Fibroblast of skin of back (primary cell): ENCODE measurements at regions not wholly inside any gene's neighbourhood (a gene's known extent, or its start where the extent isn't known, plus 50 kb on each side); places are given as distances from the start of the nearest gene placed in this dataset.
A peak's percentile ranks its signal among the peaks of the same experiment; 100 is the strongest.
"Not testable (repeated sequence)": the region's sequence is repeated elsewhere in the genome, so short reads cannot be mapped to it uniquely, and the experiment has no call there.

ENCODE experiments used
- DNase-seq: peaks from one replicate; pipeline ENCODE4 v3.0.0-alpha.2; 2013

DNA sequence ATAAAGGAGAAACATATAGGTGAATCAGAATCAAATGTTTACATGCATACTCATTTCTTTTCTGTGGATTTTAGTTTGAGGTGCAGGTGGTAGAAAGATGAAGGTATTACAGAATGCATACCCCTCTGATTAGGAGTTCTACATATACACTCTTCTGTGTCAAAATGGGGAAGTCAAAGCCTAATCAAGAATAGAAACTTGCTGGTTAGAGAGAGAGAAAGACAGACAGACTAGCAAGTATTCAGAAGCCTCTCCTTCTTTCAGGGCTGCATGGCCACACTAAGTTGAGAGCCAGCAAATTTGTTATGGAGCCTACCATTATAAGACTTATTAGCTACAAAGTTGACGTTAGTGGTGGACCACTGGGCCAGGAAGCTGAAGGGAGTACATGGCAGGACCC is 358.3 kb upstream of the EYS start:
- DNase-seq = no peak

DNA sequence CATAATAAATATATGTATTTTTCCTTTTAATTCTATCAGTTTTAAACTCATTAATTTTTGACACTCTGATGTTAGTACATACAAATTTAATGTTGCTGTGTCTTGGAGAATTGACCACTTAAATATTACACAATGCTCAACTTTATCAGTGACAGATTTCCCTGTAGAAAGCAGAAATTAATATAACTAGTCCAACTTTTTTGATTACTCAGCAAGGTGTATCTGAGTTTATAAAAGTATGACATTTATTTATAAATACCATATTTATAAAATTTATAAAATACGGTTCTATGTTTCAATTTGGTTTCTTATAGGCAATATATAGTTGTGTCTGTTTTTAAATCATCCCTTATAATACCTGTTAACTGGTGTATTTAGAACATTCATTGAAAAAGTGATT is 350.0 kb upstream of the EYS start:
- DNase-seq = no peak

DNA sequence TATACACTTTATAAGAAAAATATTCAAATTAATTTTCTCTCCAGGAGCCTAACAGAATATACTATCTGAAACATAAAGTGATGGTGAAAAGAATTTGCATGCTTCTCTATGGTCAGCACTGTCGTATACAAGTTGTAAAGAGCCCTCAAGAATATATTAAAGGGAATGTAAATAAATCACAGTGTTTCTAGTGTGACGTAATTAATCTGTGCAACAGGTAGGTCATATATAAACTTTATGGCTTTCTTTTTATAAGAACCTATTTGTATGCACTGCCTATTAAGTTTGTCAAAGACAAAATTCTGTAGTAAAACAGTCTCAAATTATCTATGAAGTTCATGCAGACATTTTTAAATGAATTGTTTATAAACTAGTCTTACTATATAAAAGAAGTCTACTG is 347.9 kb upstream of the EYS start:
- DNase-seq = no peak

DNA sequence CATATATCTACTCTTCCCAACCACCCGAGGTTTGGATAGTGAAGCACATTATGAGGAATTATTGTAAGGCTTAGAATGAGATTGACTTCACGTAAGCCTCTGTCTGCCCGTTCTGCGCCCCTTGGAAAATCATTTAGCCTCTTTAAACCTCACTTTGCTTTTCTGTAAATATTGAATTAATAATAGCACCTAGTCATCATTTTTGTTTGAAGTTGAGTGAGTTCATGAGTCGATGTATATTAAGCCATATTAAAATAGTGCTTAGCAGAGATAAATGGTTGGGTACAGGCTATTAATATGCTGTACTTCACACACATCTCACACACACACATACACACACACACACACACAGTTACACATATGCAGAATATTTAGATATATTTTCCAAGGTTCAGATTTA is 344.8 kb upstream of the EYS start:
- no peak for DNase-seq

DNA sequence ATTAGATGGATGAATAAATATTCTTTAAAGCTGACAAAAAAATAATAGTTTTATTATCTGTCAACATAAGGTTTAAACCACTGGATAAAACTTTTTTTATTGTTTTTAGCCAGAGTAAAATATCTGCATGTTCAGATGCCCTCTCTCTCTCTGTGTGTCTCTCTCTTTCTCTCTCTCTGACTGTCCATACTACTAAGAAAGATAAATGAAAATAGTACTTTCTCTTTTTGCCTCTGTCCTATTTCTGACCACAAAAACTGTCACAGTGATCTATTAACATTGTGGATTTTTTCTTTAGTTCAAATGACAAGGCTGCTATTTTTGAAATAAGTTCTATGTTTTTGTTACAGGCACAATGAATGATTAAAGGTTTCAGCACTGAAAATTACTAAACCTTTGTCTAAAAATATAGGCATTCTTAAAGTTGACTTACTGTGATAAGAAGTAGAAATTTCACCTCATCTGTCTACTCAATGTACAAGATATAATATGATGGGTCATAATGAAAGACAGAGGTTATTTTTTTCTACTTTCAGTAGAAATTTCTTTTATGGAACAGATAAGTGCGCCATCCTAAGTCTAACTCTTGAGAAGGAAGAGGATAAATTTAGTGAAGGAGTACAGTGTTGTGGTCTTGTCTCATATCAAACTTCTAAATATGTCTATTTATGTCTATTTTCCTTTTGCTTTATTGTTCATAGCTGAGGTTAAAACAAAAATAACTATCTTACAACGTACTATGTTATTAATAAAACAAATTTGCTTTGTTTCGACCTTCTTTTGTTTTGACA is 341.9 kb upstream of the EYS start:
- DNase-seq = no peak

DNA sequence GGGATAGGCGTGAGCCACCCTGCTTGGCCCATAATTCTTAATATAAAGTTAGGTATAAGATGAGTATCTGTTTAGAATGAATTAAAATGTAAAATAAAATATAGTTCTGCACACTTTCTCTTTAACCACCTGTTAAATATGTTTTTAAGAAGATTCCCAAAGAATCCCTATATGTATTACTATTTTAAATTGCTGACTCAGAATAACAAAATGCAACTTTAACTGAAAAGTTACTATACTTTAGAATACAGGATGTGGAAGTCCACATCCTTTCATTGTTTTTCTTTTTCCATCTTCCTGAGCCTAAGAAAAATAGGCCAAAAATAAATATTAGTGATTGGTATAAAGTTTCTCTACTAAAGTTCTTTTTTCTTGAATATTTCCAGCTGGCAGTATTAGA is 325.6 kb upstream of the EYS start:
- no peak for DNase-seq

DNA sequence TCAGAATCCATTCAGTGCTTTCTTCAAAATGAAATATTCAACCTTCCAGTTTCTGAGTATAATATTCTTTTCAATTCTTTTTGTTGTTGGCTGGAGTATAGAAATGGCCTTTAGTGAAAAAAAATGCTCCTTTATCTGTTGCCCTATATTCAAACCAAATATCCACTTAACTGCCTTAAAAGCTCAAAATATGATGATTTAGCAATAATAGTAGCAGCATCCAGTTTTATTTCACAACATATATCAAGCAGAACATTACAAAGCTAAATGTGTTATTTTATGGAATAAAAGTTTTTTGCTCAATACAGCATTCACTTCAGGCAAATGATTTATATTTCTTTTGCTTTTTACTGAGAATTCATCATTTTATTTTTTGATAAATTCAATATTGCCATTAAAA is 322.4 kb upstream of the EYS start:
- DNase-seq = no peak

DNA sequence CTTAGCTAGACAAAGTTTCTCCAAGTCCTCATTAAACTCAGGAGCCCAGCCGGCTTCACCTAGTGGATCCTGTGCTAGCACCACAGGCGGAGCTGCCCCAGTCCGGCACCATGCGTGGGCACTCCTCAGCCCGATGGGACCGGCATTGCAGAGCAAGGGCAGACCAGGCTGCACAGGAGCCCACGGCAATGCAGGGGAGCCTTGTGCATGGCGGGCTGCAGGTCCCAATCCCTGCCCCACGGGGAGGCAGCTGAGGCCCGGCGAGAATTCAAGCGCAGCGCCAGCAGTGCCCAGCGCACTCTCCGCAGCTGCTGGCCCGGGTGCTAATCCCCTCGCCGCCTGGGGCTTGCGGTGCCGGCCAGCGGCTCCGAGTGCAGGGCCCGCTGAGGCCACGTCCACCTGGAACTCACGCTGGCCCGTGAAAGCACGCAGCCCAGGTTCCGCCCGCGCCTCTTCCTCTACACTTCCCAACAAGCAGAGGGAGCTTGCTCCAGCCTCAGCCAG is 292.3 kb upstream of the EYS start:
- no peak for DNase-seq

DNA sequence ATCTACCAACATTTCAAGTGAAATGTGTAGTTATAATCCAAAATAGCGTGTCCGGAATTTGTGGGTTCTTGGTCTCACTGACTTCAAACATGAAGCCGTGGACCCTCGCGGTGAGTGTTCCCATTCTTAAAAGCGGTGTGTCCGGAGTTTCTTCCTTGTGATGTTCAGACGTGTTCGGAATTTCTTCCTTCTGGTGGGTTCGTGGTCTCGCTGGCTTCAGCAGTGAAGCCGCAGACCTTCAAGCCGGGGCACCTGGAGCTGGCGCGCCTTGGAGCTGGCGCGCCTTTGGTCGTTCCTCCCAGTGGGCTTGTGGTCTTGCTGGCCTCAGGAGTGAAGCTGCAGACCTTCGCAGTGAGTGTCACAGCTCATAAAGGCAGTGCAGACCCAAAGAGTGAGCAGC is 291.5 kb upstream of the EYS start:
- no peak for DNase-seq

DNA sequence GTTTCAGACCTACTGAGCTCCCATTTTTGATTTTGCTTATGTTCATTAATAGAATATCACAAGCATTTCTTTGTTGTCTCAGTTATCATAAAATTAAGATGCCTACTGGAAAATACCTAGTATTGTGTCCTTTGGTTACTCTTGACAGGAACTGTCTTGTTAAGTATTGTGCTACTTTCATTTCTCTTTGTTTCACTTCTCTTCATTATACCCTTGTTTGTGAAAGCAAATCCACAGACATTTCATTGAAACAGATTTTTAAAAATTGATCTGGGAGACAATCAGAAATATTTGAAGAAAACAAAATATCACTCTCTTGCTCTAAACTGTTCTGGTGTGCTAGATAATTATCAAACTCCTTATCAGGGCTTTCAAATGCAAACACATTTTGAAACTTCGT is 290.5 kb upstream of the EYS start:
- no peak for DNase-seq

DNA sequence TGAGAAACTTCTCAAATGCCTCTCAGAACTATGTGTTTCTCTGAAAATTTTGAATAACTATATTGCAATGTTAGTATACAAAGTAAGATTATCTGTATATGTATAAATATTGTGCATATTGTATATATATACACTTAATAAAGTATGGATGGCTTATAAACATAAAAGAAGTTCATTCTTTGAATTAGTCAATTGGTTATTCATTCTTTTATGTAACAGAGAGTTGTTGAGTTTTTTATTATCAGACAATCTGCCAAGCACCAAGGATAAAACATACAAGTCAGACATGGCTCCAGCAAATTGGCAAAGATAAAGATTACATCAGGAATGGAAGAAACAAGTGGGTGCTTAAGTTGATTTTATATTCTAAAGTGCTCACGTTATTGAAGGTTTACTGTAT is 289.1 kb upstream of the EYS start:
- DNase-seq = no peak

DNA sequence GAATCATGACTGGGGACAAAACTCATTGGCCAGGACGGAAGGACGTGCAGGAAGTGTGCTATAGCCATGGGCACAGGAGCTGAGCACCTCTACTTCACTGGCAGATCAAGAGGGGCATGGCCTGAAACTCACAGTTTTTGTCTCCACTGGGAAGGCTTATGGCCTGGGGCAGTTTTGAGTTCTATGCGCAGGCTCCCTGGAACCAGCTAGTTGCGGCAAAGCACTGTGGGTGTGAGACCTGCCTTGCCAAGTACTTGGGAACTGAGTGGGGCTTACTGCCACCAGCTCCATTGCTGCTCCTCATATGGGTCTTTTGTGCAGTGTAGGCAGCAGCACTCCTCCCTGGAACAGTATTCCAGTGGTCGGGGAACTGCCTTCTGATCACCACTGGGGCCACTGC is 282.6 kb upstream of the EYS start:
- no peak for DNase-seq

DNA sequence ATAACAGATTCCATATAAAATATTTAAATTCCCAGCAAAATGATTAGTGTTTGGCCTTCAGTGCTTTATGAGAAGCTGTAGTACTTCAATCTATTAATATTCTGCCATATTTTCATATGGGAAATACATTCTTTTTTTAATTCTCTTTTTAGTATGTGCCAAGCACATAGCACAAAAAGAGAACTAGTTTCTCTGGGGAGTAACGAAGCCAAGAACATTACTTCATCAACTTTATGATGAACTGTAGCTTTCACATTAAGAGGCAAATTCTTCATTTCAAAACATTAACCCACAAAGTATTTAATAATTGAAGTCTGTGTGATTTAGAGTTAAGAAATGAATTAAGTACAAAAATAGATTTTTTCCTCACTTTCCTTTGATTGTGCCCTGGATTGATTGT is 281.0 kb upstream of the EYS start:
- DNase-seq = no peak

DNA sequence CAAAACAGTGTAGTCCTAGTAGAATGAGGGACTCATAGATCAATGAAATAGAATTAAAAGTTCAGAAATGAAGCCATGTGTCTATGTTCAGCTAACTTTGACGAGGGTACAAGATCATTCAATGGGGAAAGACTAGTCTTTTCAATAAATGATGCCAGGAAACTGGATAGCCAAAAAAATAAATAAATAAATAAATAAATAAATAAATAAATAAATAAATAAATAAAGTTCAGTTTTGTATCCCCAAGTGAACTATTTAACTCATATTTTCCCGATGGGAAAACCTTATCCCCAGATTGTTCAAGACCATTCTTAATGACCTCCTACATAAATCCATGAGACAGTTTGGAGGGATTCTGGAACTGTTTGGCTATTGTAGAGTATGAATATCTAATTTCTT is 277.1 kb upstream of the EYS start:
- DNase-seq = no peak

DNA sequence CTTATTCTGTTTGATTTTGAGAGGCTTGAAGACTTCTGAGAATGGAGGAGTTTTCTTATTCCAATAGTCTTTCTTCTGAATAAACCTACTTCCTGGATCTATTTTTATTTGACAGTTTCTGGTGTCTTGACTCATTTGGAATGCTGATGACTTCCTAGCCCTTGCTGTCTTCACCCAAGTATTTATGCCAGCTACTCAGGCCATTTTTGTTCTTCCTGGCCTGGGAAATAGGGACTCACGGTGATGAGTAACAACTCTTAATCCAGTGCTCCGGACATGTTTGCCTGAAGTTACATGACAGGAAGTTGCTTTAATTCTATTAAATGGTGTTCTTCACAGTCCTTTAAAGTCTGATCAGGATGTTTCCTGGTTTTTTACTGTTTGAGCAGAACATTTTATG is 272.1 kb upstream of the EYS start:
- peak; percentile 84 for DNase-seq

DNA sequence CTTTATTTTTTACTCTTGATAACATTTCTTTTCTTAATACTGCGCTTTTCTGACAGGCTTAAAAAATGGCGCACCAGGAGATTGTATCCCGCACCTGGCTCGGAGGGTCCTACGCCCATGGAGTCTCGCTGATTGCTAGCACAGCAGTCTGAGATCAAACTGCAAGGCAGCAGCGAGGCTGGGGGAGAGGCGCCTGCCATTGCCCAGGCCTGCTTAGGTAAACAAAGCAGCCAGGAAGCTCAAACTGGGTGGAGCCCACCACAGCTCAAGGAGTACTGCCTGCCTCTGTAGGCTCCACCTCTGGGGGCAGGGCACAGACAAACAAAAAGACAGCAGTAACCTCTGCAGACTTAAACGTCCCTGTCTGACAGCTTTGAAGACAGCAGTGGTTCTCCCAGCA is 264.2 kb upstream of the EYS start:
- DNase-seq = not testable (repeated sequence)

DNA sequence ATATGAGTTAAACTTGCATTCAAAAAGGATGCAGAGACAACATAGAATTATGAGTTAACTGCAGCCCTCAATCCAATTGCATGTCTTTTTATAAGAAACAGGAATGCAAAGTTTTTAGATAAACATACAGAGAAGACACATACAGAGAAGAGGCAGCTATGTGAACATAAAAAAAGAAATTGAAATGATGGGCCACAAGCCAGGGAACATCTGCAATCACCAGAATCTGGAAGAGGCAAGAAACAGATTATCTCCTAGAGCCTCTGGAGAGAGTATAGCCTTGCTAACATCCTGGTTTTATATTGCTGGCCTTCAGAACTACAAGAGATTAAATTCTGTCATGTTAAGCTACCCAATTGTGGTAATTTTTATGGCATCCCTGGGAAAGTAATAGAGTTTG is 257.2 kb upstream of the EYS start:
- no peak for DNase-seq

DNA sequence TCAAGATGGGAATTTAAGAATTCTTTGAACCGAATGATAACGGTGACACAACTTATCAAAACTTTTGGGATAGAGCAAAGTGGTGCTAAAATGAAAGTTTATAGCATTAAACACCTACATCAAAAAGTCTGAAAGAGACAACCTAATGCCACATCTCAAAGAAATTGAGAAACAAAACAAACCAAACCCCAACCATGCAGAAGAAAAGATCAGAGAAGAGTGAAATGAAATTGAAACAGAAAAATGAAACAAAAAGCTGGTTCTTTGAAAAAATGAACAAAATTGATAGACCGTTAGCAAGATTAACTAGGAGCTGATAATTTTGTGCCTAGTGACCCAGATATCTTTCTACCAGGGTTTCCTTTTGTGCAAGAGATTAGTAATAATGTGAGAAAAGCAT is 248.0 kb upstream of the EYS start:
- no peak for DNase-seq

DNA sequence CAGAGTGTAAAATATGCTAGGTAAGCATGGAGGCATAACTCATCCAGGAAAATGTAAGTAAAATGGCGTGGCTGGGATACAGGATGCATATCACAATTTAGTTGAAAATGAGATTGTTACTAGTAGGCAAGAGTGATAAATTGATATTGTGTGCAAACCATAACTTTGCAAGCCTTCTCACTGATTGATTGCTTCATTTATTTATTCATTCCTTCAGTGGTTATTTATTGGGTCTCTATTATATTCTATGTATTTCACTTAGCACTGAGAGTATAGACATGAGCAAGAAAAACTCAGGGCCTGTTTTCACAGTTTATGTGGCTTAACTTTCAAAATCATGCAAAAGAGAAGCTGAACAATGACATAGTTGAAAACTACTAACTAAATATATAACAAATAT is 241.0 kb upstream of the EYS start:
- no peak for DNase-seq

DNA sequence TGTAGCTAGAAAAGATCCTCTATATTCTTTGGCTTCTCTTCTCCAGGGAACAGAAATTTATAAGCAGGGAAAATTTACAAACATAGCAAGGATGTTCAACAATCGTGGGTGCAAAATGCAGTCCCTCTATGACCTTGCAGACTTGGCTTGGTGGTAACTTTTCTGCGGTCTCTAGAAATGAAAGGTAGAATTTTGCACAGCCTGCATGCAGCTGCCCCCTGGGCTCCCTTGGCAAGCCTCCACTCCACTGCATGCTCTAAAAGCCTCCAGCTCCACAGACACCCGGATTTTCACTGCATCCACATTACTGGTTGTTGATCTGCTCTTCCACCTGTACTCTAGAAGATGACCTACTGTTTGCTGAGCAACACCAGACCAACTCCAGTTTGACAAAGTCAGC is 236.5 kb upstream of the EYS start:
- no peak for DNase-seq

DNA sequence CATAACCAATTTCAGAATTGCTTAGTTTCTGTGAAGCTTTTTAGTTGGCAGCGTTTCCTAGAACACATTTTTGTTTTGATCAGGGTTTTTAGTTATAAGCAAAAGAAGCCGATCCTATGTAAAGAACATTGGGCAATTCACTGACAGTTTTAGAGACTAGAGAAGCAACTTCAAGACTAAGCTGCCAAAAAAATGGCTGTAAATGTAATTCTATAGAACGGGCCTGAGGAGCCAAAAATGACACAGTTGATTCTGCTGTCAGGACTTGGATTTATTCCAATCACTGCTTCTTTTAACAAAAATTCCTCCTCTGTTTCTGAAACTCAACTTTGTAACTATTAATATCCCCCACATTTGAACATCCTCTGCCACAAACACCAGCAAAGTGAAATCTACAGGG is 236.0 kb upstream of the EYS start:
- DNase-seq = no peak

DNA sequence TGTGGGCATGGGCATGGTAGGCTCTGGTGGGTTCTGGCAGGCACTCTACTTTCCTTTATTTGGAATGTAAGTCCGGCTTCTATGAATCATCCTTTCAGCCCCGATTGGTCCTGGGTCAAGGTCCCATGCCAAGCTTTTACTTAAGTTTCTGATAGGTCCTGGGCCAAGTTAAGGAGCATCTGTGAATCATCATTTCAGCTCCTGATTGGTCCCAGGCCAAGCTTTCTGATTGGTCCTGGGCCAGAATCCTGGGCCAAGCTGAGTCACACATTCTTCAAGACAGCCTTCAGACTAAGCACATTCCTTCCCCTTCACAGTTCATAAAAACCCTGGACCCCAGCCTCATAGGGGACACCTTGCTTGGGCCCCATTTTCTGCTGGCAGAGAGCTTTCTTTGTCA is 231.0 kb upstream of the EYS start:
- DNase-seq = peak; percentile 29

DNA sequence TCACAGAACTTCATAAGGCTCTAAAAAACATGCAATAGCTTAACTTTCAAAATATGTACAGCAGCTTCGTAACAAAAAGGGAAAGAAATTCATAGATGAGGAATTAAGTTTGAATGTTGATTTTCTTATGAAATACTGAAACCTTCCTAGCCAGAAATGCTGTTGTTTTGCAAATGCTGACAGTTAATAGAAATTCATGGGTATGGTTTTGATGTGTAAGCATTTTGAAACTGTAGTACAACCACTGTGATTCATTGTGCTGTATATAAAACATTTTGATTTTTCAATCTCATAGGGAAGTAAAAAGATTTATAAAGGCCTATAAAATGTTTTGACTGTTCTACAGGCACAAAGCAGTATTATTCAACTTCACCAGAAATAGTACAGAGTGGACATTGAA is 228.4 kb upstream of the EYS start:
- DNase-seq = no peak

DNA sequence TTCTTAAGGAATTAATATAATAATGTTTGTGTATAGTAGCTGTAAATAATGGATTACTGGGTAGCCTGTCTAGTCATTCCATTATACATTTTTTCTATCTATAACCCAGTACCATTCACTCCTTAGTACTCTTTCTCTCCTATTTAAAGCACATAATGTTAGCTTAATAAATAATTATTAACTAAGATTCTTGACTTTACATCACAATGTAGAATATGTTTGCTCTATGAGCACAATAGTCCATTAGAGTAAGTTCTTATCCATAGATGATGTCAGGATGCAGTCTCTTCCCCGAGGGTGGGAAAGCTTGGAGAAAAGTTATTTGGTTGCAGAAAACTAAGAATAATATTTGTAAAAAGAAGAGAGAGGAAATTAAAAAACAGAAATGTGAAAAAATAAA is 226.4 kb upstream of the EYS start:
- no peak for DNase-seq

DNA sequence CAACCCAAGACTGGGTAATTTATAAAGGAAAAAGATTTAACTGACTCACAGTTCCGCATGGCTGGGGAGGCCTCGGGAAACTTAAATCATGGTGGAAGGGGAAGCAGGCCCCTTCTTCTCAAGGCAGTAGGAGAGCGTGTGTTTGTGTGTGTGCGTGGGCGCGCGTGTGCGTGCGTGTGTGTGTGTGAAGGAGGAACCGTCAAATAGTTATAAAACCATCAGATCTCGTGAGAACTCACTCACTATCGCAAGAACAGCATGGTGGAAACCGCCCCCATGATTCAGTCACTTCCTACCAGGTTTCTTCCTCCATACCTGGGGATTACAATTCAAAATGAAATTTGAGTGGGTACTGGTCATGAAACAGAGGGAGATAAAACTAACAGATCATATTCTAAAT is 220.1 kb upstream of the EYS start:
- DNase-seq = no peak
